ENCODE measurements at regions not wholly inside any gene's neighbourhood (a gene's known extent, or its start where the extent isn't known, plus 50 kb on each side); places are given as distances from the start of the nearest gene placed in this dataset.

DNA sequence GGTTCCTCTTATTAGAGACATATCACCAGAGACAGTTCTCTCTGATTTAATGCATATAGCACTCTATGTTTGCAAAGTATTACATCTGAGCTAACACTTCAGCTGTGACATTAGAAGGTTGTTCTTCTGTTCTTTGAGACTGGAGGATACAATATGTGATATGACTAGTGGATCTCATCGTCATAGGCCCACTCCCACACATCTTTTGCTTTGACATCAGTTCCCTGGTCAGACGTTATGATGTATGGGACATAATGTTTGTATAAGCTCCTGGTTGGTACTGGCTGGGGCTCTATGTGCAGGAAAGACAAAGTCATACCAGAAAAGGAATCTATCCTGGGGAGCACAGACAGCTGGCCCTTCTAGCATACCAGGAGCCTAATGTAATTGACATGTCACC, 57.7 kb upstream of the MAML3 start:
- TF ChIP-seq POLR2A (IDR thresholded peaks at IDR 0.05) (no peak), CTCF (IDR thresholded peaks at IDR 0.05) (no peak)

Measured in body of pancreas (tissue), 4 donors.